GM04503 (cell line): ENCODE measurements at regions not wholly inside any gene's neighbourhood (a gene's known extent, or its start where the extent isn't known, plus 50 kb on each side); places are given as distances from the start of the nearest gene placed in this dataset.
"Not testable (repeated sequence)": the region's sequence is repeated elsewhere in the genome, so short reads cannot be mapped to it uniquely, and the experiment has no call there.

Source experiments
- DNase-seq: peaks from one replicate; pipeline ENCODE4 v3.0.0-alpha.2; 2012; ENCODE audit warnings: low read depth

- no peak for DNase-seq
Measured at GRCh38 chr3:181987736-181988135, 276.0 kb downstream of the SOX2 start.

GRCh38 chr3:181998828-181999227 lies 287.1 kb downstream of the SOX2 start:
- no peak for DNase-seq

- DNase-seq, result no peak
Measured at GRCh38 chr3:181999314-181999713, 287.6 kb downstream of the SOX2 start.

GRCh38 chr3:182000447-182000846 lies 288.7 kb downstream of the SOX2 start:
- DNase-seq, result no peak

GRCh38 chr3:182005219-182005618 lies 293.5 kb downstream of the SOX2 start:
- no peak for DNase-seq

- no peak for DNase-seq
Measured at GRCh38 chr3:182005701-182006100, 294.0 kb downstream of the SOX2 start.

- no peak for DNase-seq
Measured at GRCh38 chr3:182006431-182006830, 294.7 kb downstream of the SOX2 start.

- DNase-seq, result no peak
Measured at GRCh38 chr3:182007441-182007840, 295.7 kb downstream of the SOX2 start.

- DNase-seq, result no peak
Measured at GRCh38 chr3:182018361-182018760, 306.6 kb downstream of the SOX2 start.

- DNase-seq, result no peak
Measured at GRCh38 chr3:182019926-182020325, 308.2 kb downstream of the SOX2 start.

- no peak for DNase-seq
Measured at GRCh38 chr3:182023843-182024242, 312.1 kb downstream of the SOX2 start.

GRCh38 chr3:182027366-182027765 lies 315.6 kb downstream of the SOX2 start:
- DNase-seq, result no peak

GRCh38 chr3:182028081-182028480 lies 316.4 kb downstream of the SOX2 start:
- DNase-seq, result no peak

GRCh38 chr3:182034231-182034630 lies 322.5 kb downstream of the SOX2 start:
- not testable (repeated sequence) for DNase-seq

GRCh38 chr3:182035324-182035723 lies 323.6 kb downstream of the SOX2 start:
- DNase-seq, result no peak

- no peak for DNase-seq
Measured at GRCh38 chr3:182036382-182036781, 324.7 kb downstream of the SOX2 start.

- no peak for DNase-seq
Measured at GRCh38 chr3:182041668-182042291, 330.1 kb downstream of the SOX2 start.

- DNase-seq, result no peak
Measured at GRCh38 chr3:182045736-182046135, 334.0 kb downstream of the SOX2 start.

- DNase-seq, result no peak
Measured at GRCh38 chr3:182046166-182046764, 334.5 kb downstream of the SOX2 start.

GRCh38 chr3:182050932-182051331 lies 339.2 kb downstream of the SOX2 start:
- DNase-seq, result no peak

- no peak for DNase-seq
Measured at GRCh38 chr3:182052332-182052731, 340.6 kb downstream of the SOX2 start.

- DNase-seq, result no peak
Measured at GRCh38 chr3:182052757-182053156, 341.0 kb downstream of the SOX2 start.

- DNase-seq, result no peak
Measured at GRCh38 chr3:182058488-182058887, 346.8 kb downstream of the SOX2 start.

- no peak for DNase-seq
Measured at GRCh38 chr3:182063742-182064141, 352.0 kb downstream of the SOX2 start.
